ENCODE measurements at regions not wholly inside any gene's neighbourhood (a gene's known extent, or its start where the extent isn't known, plus 50 kb on each side); places are given as distances from the start of the nearest gene placed in this dataset.

- in situ Hi-C loops (cut with MboI; ENCODE audit: low sequenced_read_pairs, unreplicated experiment): no loop called here
- TF ChIP-seq CTCF (IDR thresholded peaks at IDR 0.05; ENCODE audit: borderline replicate concordance, control extremely low read depth, extremely low read depth, insufficient read depth, missing control alignments): no peak
These were observed 199.0 kb upstream of the KCNG1 start for GRCh38 chr20:51221791-51222408.

GRCh38 chr20:51221103-51221502 is 198.2 kb upstream of the KCNG1 start:
- in situ Hi-C loops (cut with MboI; ENCODE audit: low sequenced_read_pairs, unreplicated experiment): no loop called here
- no peak for DNase-seq (ENCODE audit: low spot score)
- no peak for TF ChIP-seq CTCF (IDR thresholded peaks at IDR 0.05; ENCODE audit: borderline replicate concordance, control extremely low read depth, extremely low read depth, insufficient read depth, missing control alignments)

More at GRCh38 chr20:51221791-51222408, 199.0 kb upstream of the KCNG1 start:
- DNase-seq (ENCODE audit: low spot score): no peak

- DNase-seq (ENCODE audit: low spot score): peak; percentile 77
- TF ChIP-seq CTCF (IDR thresholded peaks at IDR 0.05; ENCODE audit: borderline replicate concordance, control extremely low read depth, extremely low read depth, insufficient read depth, missing control alignments): peak; percentile 78
- in situ Hi-C loops (cut with MboI; ENCODE audit: low sequenced_read_pairs, unreplicated experiment): no loop called here
These were observed 197.4 kb upstream of the KCNG1 start for GRCh38 chr20:51220293-51220706.

GRCh38 chr20:51219544-51219943 is 196.6 kb upstream of the KCNG1 start:
- in situ Hi-C loops (cut with MboI; ENCODE audit: low sequenced_read_pairs, unreplicated experiment): no loop called here
- TF ChIP-seq CTCF (IDR thresholded peaks at IDR 0.05; ENCODE audit: borderline replicate concordance, control extremely low read depth, extremely low read depth, insufficient read depth, missing control alignments): no peak
- DNase-seq (ENCODE audit: low spot score): no peak

GRCh38 chr20:51218603-51219002 is 195.7 kb upstream of the KCNG1 start:
- TF ChIP-seq CTCF (IDR thresholded peaks at IDR 0.05; ENCODE audit: borderline replicate concordance, control extremely low read depth, extremely low read depth, insufficient read depth, missing control alignments): no peak
- no peak for DNase-seq (ENCODE audit: low spot score)
- in situ Hi-C loops (cut with MboI; ENCODE audit: low sequenced_read_pairs, unreplicated experiment): no loop called here

GRCh38 chr20:51217347-51218045 is 194.6 kb upstream of the KCNG1 start:
- no peak for DNase-seq (ENCODE audit: low spot score)
- no peak for TF ChIP-seq CTCF (IDR thresholded peaks at IDR 0.05; ENCODE audit: borderline replicate concordance, control extremely low read depth, extremely low read depth, insufficient read depth, missing control alignments)
- in situ Hi-C loops (cut with MboI; ENCODE audit: low sequenced_read_pairs, unreplicated experiment): no loop called here
